A549 (cell line): ENCODE measurements at regions not wholly inside any gene's neighbourhood (a gene's known extent, or its start where the extent isn't known, plus 50 kb on each side); places are given as distances from the start of the nearest gene placed in this dataset.

Source experiments
- CHD2 ChIP-seq: fragments of 150-350 bp; IDR thresholded peaks from 2 replicates; pipeline ENCODE4 v1.6.1; 2014; ENCODE audit warnings: low read length; ENCODE audit not compliant: partially characterized antibody
- CTCF ChIP-seq: fragments of >200 bp; sonication (Bioruptor Twin); formaldehyde crosslinking; IDR thresholded peaks from 3 replicates; pipeline ENCODE4 v1.5.1; 2016
- ELK1 ChIP-seq: fragments of 150-350 bp; IDR thresholded peaks from 2 replicates; pipeline ENCODE4 v1.6.1; 2014; ENCODE audit warnings: low read depth, mild to moderate bottlenecking, low read length
- PBX3 ChIP-seq: IDR thresholded peaks from 2 replicates; pipeline ENCODE4 v1.6.1; 2012
- RAD21 ChIP-seq, 2 experiments: fragments of >200 bp in 1 of 2; sonication (Bioruptor Twin) in 1 of 2; formaldehyde crosslinking in 1 of 2; IDR thresholded peaks in 1 of 2; conservative IDR thresholded peaks in 1 of 2; 2 replicates in 1 of 2; 3 replicates in 1 of 2; pipeline ENCODE4 v1.6.1; 2012 to 2018; ENCODE audit warnings: inconsistent platforms in 1 of 2

- TF ChIP-seq RAD21 (conservative IDR thresholded peaks at IDR 0.05 in 1 of 2, IDR thresholded peaks at IDR 0.05 in 1 of 2) (no peak), PBX3 (no peak), CTCF (no peak), CHD2 (no peak), ELK1 (no peak)
Measured at GRCh38 chr12:104888481-104888880, 69.6 kb downstream of the SLC41A2 start.
